ENCODE measurements at regions not wholly inside any gene's neighbourhood (a gene's known extent, or its start where the extent isn't known, plus 50 kb on each side); places are given as distances from the start of the nearest gene placed in this dataset.

DNA sequence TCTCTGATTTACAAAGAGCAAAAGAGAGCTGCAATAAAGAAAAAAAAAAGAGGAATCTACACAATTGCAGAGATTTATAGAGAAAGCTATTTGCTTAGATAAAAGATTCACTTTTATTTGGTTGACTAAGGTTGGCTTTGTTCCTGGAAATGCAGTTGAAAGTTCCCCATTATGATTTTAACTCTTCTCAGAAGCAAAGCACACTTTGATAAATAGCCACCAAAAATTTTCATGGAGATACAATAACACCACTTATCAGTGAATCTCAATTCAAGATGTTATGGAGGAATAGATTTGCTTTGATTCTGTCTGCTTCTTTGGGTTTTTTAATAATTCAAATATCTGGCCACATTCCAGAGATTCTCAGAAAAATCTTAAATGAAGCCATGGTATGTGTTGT is 88.5 kb upstream of the ANO3 start:
- Histone ChIP-seq H4K20me1 (ENCODE audit: insufficient read depth) (no peaks in the 10 kb centered on the region), H3K4me1 (ENCODE audit: insufficient read depth) (peaks cover 35% of the 10 kb centered on the region), H3F3A (ENCODE audit: insufficient read depth) (peaks cover 9% of the 10 kb centered on the region; the same call in 1 of the 2 replicates), H3K27ac (peak overlapping the region; percentile 72), H3K9me2 (ENCODE audit: insufficient read depth) (no peaks in the 10 kb centered on the region), H2AFZ (no peak overlapping the region; the same call in 1 of the 2 replicates), H3K9me3 (ENCODE audit: low read depth) (no peaks in the 10 kb centered on the region), H3K27me3 (replicated peaks; ENCODE audit: insufficient read depth) (no peaks in the 10 kb centered on the region), H3K4me2 (ENCODE audit: unreplicated experiment) (no peak overlapping the region), H3K79me2 (ENCODE audit: insufficient read depth) (no peaks in the 10 kb centered on the region), H3K9ac (peak overlapping the region; percentile 69), H3K4me3 (no peak overlapping the region), H3K36me3 (ENCODE audit: low read depth) (no peaks in the 10 kb centered on the region)
- peak; percentile 22 for DNase-seq
- in situ Hi-C loops (cut with MboI): no loop called here
- TF ChIP-seq EZH2phosphoT487 (IDR thresholded peaks at IDR 0.05; ENCODE audit: insufficient read depth, low read depth) (no peak), EZH2 (IDR thresholded peaks at IDR 0.05; ENCODE audit: insufficient read depth, poor library complexity, severe bottlenecking) (no peak)

DNA sequence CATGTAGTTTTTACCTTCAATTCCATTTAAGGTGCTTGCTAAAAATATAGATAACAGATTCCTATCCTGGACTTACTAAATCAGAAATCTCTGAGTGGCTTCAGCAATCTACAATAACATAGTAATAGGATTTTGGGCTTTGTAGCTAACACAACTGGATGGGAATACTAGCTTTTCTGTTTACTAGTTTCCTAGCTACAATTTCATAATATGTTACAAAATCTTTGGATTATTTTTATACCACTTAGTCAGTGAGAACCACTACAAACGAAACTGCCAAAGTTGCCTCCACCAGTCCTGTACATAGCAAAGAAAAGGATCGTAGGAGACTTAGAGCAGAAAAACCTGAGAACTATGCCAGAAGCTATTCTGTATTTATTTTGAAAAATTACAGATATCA is 87.7 kb upstream of the ANO3 start:
- Histone ChIP-seq H3K9me2 (ENCODE audit: insufficient read depth) (no peaks in the 10 kb centered on the region), H3K27me3 (replicated peaks; ENCODE audit: insufficient read depth) (no peaks in the 10 kb centered on the region), H3K9me3 (ENCODE audit: low read depth) (no peaks in the 10 kb centered on the region), H3K79me2 (ENCODE audit: insufficient read depth) (no peaks in the 10 kb centered on the region), H3K4me3 (no peak overlapping the region), H3K4me1 (ENCODE audit: insufficient read depth) (peaks cover 35% of the 10 kb centered on the region), H2AFZ (no peak overlapping the region), H3K9ac (peak overlapping the region; percentile 69), H3K36me3 (ENCODE audit: low read depth) (no peaks in the 10 kb centered on the region), H3K4me2 (ENCODE audit: unreplicated experiment) (peak overlapping the region; percentile 22), H3F3A (ENCODE audit: insufficient read depth) (peaks cover 9% of the 10 kb centered on the region; the same call in 1 of the 2 replicates), H3K27ac (peak overlapping the region; percentile 72), H4K20me1 (ENCODE audit: insufficient read depth) (no peaks in the 10 kb centered on the region)
- peak; percentile 84 for DNase-seq
- no peak for TF ChIP-seq EZH2 (IDR thresholded peaks at IDR 0.05; ENCODE audit: insufficient read depth, poor library complexity, severe bottlenecking)
- no peak for TF ChIP-seq EZH2phosphoT487 (IDR thresholded peaks at IDR 0.05; ENCODE audit: insufficient read depth, low read depth)
- WGBS, 2 experiments (ENCODE audit: low coverage in 1 of 2, low lambda C conversion rate in 2 of 2, missing lambda C conversion rate in 2 of 2): 17 to 21% methylated on average over 2 of the region's 2 CpGs
- in situ Hi-C loops (cut with MboI): no loop called here

DNA sequence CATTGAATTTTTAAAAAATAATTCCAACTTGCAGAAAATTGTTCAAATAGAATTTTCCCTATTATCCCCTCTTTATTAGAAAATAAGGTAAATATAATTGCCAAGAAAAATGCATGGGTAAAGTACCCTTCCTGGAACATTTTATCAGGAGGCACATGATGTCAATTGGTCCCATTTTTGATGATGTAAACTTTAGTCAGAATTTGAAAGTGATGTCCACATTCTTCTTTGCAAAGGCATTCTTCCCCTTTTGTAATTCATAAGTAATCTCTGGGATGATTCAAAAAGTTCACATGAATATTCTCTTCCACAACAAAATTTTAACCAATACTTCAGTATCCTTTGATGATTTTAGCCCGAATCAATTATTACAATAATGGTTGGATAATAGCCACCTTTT is 86.9 kb upstream of the ANO3 start:
- H3K9me3 ChIP-seq (ENCODE audit: low read depth): no peaks in the 10 kb centered on the region
- in situ Hi-C loops (cut with MboI): no loop called here
- peak; percentile 78 for DNase-seq
- no peaks in the 10 kb centered on the region for H3K79me2 ChIP-seq (ENCODE audit: insufficient read depth)
- H3K27me3 ChIP-seq (replicated peaks; ENCODE audit: insufficient read depth): no peaks in the 10 kb centered on the region
- H4K20me1 ChIP-seq (ENCODE audit: insufficient read depth): no peaks in the 10 kb centered on the region
- H3K9me2 ChIP-seq (ENCODE audit: insufficient read depth): no peaks in the 10 kb centered on the region
- H2AFZ ChIP-seq: no peak overlapping the region
- H3F3A ChIP-seq (ENCODE audit: insufficient read depth): peaks cover 9% of the 10 kb centered on the region; the same call in 1 of the 2 replicates
- H3K27ac ChIP-seq: peak overlapping the region; percentile 72
- no peak overlapping the region for H3K4me3 ChIP-seq
- WGBS, 2 experiments (ENCODE audit: low coverage in 1 of 2, low lambda C conversion rate in 2 of 2, missing lambda C conversion rate in 2 of 2): 33 to 37% methylated on average over 1 of the region's 1 CpG
- H3K4me1 ChIP-seq (ENCODE audit: insufficient read depth): peaks cover 35% of the 10 kb centered on the region
- no peak overlapping the region for H3K4me2 ChIP-seq (ENCODE audit: unreplicated experiment)
- peak overlapping the region; percentile 69 for H3K9ac ChIP-seq
- TF ChIP-seq EZH2phosphoT487 (IDR thresholded peaks at IDR 0.05; ENCODE audit: insufficient read depth, low read depth) (no peak), EZH2 (IDR thresholded peaks at IDR 0.05; ENCODE audit: insufficient read depth, poor library complexity, severe bottlenecking) (no peak)
- H3K36me3 ChIP-seq (ENCODE audit: low read depth): no peaks in the 10 kb centered on the region

DNA sequence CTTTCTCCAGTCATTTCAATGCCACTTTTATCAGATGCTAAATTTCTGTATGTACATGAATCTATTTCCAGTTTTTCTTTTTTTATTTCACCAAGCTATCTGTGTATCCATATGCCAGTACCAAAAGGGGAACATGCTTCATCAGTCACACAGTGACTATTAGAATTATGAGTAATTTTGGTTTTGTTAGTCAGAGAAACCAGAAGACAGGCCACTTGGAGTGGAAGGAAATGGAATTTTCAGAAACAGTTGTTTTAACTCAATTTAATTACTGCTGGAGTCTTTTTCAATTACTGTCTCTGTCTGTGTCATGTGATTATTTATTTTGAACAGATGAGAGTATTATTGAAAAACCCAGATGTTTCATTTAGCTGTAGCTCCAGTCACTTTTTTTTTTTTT is 84.6 kb upstream of the ANO3 start:
- Histone ChIP-seq H3K9me3 (ENCODE audit: low read depth) (no peaks in the 10 kb centered on the region), H3K4me2 (ENCODE audit: unreplicated experiment) (peak overlapping the region; percentile 41), H3K4me1 (ENCODE audit: insufficient read depth) (peaks cover 40% of the 10 kb centered on the region), H3K9ac (peak overlapping the region; percentile 9; the same call in 1 of the 2 replicates), H3K27ac (peak overlapping the region; percentile 51), H3K4me3 (no peak overlapping the region), H3F3A (ENCODE audit: insufficient read depth) (peaks cover 9% of the 10 kb centered on the region; the same call in 1 of the 2 replicates), H3K27me3 (replicated peaks; ENCODE audit: insufficient read depth) (no peaks in the 10 kb centered on the region), H2AFZ (no peak overlapping the region), H4K20me1 (ENCODE audit: insufficient read depth) (no peaks in the 10 kb centered on the region), H3K79me2 (ENCODE audit: insufficient read depth) (no peaks in the 10 kb centered on the region), H3K36me3 (ENCODE audit: low read depth) (no peaks in the 10 kb centered on the region), H3K9me2 (ENCODE audit: insufficient read depth) (no peaks in the 10 kb centered on the region)
- TF ChIP-seq EZH2 (IDR thresholded peaks at IDR 0.05; ENCODE audit: insufficient read depth, poor library complexity, severe bottlenecking): no peak
- TF ChIP-seq EZH2phosphoT487 (IDR thresholded peaks at IDR 0.05; ENCODE audit: insufficient read depth, low read depth): 0 out of 2 replicates have a peak, but pooled peaks have one; percentile 56
- peak; percentile 88 for DNase-seq
- in situ Hi-C loops (cut with MboI): no loop called here

- DNase-seq: no peak
- no peaks in the 10 kb centered on the region for H3K36me3 ChIP-seq (ENCODE audit: low read depth)
- no peak overlapping the region for H3K4me2 ChIP-seq (ENCODE audit: unreplicated experiment)
- peaks cover 9% of the 10 kb centered on the region; the same call in 1 of the 2 replicates for H3F3A ChIP-seq (ENCODE audit: insufficient read depth)
- no peak overlapping the region for H3K27ac ChIP-seq
- no peaks in the 10 kb centered on the region for H3K9me3 ChIP-seq (ENCODE audit: low read depth)
- in situ Hi-C loops (cut with MboI): no loop called here
- no peaks in the 10 kb centered on the region for H4K20me1 ChIP-seq (ENCODE audit: insufficient read depth)
- H3K4me1 ChIP-seq (ENCODE audit: insufficient read depth): peaks cover 34% of the 10 kb centered on the region
- 98 to 99% methylated on average over 8 of the region's 8 CpGs for WGBS, 2 experiments (ENCODE audit: low coverage in 1 of 2, low lambda C conversion rate in 2 of 2, missing lambda C conversion rate in 2 of 2)
- H3K9me2 ChIP-seq (ENCODE audit: insufficient read depth): no peaks in the 10 kb centered on the region
- H3K27me3 ChIP-seq (replicated peaks; ENCODE audit: insufficient read depth): no peaks in the 10 kb centered on the region
- no peak overlapping the region for H2AFZ ChIP-seq
- no peaks in the 10 kb centered on the region for H3K79me2 ChIP-seq (ENCODE audit: insufficient read depth)
- H3K4me3 ChIP-seq: no peak overlapping the region
- H3K9ac ChIP-seq: no peak overlapping the region
- TF ChIP-seq EZH2phosphoT487 (IDR thresholded peaks at IDR 0.05; ENCODE audit: insufficient read depth, low read depth) (no peak), EZH2 (IDR thresholded peaks at IDR 0.05; ENCODE audit: insufficient read depth, poor library complexity, severe bottlenecking) (no peak)
These were observed 83.3 kb upstream of the ANO3 start for GRCh38 chr11:26248661-26249060.

Measured in GM23248 (cell line).